ENCODE measurements at regions not wholly inside any gene's neighbourhood (a gene's known extent, or its start where the extent isn't known, plus 50 kb on each side); places are given as distances from the start of the nearest gene placed in this dataset.

GRCh38 chr19:31761281-31761913 lies 412.2 kb upstream of the TSHZ3 start:
- no peak for TF ChIP-seq CTCF (optimal IDR thresholded peaks at IDR 0.05 in 1 of 3, IDR thresholded peaks at IDR 0.05 in 1 of 3, conservative IDR thresholded peaks at IDR 0.05 in 1 of 3; ENCODE audit: extremely low read depth in 1 of 3, insufficient read depth in 2 of 3, low read length in 3 of 3)
- no peak for TF ChIP-seq EZH2 (IDR thresholded peaks at IDR 0.05; ENCODE audit: low read length)

Measured in keratinocyte (primary cell).